ENCODE measurements at regions not wholly inside any gene's neighbourhood (a gene's known extent, or its start where the extent isn't known, plus 50 kb on each side); places are given as distances from the start of the nearest gene placed in this dataset.
"Not testable (repeated sequence)": the region's sequence is repeated elsewhere in the genome, so short reads cannot be mapped to it uniquely, and the experiment has no call there.

DNA sequence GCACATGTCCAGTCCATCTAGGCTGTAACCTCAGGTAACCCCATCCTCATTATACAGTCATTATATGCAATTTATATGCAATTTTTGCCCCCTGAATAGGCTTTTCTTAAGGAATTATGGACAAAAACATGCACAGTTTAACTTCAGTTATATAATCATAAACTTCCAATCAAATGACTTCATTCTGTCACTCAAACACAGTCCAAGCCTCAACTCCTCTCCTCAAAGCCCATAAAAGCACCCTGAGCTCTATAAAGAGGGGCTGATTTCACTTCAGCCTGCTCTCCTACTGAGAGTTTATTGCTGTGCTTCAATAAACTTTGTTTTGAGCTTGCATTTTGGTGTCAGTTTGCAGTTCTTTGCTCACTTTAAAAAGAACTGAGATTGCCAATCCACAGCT, 1805.5 kb downstream of the BRINP3 start:
- no peak for DNase-seq

DNA sequence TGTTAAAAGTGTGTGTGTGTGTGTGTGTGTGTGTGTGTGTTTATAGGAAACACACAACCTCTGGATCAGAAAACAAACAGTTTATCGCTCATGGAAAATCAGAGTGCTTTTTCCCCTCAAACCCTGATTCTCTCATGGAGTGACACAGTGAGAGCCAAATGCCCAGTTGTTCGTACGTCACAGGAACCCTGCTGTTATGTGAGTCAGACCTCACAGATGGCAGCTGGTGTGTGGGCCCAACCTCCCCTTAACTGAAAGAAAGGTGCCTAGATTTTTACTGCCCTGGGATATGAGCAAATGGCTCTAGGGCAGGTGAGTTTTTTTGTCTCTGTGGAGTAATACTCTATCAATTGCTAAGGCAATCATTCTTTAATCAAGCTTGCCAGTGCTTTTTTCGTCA, 1788.1 kb downstream of the BRINP3 start:
- DNase-seq = peak; percentile 35

DNA sequence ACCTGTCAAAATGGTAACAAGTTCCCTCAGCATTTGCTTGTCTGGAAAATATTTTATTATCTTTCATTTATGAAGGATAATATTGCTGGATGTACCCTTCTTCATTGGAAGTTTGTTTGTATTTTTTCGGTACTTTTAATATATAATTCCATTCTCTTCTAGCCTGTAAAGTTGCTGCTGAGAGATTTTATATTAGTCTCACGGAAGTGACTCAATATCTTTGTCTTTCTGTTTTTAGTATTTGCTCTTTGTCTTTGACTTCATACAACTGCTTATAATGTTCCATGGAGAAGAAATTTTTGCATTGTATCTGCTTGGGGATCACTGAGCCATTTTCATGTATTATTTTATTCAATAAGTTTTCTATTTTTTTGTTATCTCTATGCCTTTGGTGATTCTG, 1777.5 kb downstream of the BRINP3 start:
- no peak for DNase-seq

DNA sequence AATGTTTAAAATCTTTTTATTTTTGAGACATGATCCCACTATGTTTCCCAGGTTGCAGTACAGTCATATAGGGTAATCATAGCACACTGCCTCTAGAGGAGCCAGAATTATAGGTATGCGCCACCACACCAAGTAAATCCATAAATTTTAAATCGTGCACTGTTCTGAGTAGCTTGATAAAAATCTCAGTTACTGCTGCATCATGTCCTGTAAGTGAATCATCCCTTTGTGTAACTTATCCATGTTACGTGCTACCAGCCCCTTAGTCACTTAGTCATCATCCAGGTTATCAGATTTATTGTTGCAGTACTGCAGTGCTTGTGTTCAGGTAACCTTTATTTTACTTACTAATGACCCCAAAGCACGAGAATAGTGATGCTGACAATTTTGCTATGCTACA, 1770.9 kb downstream of the BRINP3 start:
- no peak for DNase-seq

DNA sequence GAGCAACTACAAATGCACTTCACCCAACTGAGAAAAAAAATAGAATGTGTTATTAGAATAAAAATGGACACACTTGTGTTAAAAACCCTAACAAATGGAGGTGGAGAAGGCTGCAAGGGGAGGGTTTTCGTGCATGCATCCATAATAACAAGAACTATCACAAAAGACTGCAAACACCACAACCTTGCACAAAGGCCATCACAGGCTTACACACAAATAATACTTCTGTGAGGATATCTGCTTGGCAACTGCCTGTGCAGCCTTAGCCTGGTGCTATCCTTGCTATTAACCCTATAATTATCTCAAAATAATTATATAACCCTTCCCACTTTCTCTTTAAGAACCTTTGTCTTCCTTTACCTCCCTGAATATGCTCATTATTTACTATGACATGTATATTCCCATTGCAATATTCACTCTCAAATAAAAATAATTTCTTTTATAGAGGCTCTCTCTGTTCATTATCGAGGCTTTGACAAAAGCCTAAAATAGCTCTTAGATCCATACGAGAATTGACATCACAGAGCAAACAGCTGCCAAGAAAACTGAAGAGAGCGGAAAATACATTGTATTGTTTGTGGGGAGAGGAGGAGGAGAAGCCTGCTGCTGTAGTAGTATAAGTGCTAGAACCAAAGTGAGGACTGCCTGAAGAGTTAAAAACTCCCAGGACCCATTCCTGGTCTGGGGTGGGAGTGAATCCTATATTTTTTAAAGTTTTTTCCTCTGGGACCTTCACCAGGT, 1768.7 kb downstream of the BRINP3 start:
- no peak for DNase-seq

DNA sequence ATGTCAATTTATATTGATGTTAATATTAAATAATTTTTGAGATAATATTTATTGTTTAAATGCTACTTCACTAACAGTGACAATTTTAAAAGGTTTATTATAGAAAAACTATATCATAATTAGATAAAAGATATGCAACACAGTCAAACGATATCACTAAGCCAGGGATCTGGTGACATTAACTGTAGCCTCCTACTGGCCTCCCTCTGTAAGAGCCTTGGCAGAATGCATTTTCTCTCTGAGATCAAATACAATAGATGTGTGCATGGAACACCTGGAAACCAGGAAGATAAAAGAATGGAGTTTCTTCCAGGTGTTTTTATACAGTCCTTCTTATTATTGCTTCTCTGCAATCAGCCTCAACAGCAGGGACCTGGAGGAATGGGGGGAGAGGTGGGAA, 1762.1 kb downstream of the BRINP3 start:
- no peak for DNase-seq

DNA sequence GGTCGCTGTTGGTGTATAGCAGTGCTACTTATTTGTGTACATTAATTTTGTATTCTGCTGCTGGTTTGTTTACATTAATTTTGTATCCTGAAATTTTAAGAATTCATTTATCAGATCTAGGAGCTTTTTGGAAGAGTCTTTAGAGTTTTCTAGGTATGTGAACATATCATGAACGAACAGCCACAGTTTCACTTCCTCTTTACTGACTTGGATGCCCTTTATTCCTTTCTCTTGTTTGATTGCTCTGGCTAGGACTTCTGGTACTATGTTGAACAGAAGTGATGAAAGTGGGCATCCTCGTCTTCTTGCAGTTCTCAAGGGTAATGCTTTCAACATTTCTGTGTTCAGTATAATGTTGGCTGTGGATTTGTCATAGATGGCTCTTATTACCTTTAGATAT, 1757.9 kb downstream of the BRINP3 start:
- no peak for DNase-seq

DNA sequence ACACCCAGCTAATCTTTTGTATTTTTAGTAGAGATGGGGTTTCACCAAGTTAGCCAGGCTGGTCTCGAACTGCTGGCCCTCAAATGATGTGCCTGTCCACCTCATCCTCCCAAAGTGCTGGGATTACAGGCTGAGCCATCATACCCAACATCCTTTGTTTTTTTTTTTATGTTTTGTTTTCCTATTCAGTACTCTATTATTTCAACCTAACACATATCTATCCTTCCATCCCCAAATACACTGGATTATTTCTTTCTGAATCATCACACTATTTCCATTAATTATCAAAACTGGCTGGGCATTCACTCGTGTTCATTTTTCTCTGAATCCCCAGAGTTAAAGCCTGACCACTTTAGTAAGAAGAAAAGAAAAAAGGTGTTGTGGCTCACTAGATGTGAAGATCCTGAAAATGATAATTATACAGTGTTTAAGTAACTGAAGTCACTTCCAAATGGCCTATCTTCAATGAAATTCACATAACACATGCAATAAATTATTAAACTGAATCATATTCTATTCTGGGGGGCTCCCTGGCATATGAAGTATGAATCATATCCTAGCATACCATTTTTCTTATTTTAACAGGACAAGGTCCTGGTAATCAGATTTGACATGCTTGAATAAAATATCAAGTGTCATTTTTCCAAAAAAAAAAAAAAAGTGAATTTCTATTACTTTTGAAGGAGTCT, 1754.2 kb downstream of the BRINP3 start:
- no peak for DNase-seq

DNA sequence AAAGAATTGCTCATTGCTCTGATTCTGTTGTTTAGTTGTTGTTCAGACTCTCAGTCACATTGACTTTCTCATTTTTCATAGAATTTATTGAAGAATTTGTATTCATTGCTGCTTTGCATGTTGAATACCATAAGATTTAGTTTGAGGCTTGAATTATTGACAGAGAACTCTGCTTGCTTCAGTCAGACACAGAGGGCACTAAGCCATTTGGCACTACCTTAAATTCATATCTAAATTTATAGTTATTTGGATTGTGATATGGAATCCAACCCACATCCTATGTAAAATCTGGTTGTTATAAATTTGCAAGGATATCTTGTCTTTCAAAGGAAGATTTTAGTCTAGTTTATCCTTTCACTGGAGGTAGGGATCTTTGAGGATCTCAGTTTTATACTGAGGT, 1748.6 kb downstream of the BRINP3 start:
- DNase-seq = no peak

DNA sequence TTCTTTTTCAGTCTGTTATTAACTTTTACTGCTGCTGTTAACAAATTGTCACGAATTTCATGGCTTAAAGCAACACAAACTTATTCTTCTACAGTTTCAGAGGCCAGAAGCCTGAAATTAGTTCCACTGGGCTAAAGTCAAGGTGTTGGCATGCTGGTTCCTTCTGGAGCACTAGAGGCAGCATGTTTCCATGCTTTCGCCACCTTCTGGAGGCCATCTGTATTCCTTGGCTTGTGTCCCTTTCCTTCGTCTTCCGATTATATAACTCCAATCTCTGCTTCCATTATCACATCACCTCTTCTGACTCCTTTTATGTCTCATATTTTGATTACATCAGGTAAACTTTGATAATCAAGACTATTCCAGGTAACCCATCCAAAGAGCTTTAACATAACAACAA, 1742.1 kb downstream of the BRINP3 start:
- DNase-seq = no peak

DNA sequence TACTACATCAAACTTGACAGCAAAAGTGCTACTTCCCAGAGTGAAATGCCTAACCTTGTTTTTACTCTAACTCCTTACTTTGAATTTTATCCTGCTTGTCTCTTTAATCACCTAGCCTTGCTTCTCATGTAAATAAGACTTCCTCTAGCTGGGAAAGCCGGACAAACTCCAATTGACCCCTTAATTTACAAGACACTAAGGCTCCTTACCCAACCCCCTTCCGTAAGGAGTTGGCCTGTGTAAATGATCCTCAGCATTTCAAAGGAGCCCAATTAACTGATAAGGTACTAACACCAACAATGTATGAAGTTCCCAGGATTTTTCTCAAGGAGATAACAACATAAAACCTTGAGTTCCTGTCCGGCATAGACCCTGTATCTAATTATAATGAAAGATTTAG, 1728.4 kb downstream of the BRINP3 start:
- not testable (repeated sequence) for DNase-seq

DNA sequence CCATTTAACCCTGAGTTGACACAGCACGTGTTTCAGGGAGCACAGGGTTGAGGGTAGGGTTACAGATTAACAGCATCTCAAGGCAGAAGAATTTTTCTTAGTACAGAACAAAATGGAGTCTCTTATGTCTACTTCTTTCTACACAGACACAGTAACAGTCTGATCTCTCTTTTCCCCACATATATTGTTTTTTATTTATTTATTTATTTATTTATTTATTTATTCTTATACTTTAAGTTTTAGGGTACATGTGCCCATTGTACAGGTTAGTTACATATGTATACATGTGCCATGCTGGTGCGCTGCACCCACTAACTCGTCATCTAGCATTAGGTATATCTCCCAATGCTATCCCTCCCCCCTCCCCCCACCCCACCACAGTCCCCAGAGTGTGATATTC, 1725.6 kb downstream of the BRINP3 start:
- not testable (repeated sequence) for DNase-seq

DNA sequence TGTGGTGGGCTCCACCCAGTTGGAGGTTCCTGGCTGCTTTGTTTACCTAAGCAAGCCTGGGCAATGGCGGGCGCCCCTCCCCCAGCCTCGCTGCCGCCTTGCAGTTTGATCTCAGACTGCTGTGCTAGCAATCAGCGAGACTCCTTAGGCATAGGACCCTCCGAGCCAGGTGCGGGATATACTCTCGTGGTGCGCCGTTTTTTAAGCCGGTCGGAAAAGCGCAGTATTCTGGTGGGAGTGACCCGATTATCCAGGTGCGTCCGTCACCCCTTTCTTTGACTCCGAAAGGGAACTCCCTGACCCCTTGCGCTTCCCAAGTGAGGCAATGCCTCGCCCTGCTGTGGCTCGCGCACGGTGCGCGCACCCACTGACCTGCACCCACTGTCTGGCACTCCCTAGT, 1719.9 kb downstream of the BRINP3 start:
- DNase-seq = not testable (repeated sequence)

DNA sequence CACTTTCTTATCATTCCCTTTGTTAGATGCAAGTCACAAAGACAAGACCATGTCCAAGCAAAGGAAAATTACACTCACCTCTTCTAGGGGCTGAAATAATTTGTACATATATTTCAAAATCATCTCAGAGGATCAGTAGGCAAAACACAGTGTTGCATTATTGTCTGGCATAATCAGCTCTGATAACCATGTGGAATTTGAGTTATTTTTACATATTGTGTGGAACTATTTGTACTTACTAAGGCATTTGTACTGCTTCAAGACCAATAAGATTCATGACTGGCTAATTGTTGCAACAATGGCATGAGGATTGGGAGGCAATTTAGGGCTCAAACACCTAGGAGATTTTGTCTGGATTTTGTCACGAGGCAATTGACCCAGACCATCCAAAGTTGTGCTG, 1716.4 kb downstream of the BRINP3 start:
- DNase-seq = no peak

DNA sequence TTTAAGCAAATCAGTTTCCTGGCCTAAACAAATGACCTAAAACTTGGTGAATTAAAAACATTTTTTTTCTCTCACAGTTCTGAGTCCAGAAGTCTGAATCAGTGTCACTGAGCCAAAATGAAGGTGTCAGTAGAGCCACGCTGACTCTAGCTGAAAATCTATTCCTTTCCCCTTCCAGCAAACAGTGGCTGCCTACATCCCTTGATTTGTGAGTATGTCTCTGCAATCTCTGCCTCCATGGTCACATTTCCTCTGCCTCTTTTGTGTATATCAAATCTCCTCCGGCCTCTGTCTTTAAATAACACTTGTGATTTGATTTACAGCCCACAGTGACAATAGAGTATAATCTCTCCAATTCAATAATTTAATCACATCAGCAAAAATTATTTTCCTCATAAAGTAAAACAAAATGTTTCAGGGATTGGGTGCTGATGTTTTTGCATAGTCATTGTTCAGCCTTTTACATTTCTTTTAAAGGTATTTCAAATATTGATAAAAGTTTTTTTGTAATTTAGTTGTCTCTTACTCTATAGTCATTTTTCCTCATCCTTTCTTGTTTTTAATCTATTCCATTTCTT, 1715.4 kb downstream of the BRINP3 start:
- no peak for DNase-seq

DNA sequence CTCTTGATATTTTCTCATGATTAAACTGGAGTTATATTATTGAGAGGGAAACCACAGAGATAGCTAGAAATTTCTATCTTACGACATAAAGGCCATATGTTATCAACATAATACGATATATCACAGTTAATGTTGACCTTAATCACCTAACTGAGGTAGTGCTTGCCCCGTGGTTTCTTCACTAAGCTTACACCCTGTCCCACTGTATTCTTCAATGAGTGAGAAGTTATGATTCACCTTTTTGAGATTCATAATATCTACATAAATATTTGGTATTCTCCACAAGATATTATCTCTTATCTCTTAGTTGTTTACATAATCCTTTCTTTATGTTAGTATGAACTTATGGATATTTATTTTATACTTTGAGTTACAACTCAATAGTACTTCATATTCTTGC, 1714.1 kb downstream of the BRINP3 start:
- no peak for DNase-seq

DNA sequence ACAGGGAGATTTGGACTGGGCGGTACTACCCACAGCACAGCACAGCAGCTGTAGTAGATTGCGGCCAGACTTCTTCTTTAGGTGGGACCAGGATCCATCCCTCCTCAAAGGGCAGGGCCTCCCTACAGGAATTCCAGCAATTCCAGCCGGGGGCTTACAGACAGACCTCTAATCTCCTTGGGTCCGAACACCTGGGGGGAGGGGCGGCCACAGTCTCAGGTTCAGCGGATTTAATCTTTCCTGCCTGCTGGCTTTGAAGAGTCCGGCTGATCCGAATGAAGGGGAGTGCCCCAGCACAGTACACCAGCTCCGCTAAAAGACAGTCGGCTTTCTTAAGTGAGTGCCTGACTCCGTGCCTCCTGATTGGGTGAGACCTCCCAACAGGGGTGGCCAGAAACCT, 1708.5 kb downstream of the BRINP3 start:
- no peak for DNase-seq

DNA sequence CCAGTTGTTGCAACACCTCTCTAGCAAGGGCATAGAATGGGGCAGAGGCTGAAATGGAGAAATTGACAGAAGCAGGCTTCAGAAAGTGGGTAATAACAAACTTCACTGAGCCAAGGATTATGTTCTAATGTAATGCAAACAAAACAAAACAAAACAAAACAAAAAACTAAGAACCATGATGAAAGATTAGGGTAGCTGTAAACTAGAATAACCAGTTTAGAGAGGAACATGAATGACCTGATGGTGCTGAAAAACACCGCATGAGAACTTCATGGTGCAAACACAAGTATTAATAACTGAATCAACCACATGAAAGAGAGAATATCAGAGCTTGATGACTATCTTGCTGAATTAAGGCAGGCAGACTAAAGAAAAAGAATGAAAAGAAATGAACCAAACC, 1707.7 kb downstream of the BRINP3 start:
- DNase-seq = no peak

DNA sequence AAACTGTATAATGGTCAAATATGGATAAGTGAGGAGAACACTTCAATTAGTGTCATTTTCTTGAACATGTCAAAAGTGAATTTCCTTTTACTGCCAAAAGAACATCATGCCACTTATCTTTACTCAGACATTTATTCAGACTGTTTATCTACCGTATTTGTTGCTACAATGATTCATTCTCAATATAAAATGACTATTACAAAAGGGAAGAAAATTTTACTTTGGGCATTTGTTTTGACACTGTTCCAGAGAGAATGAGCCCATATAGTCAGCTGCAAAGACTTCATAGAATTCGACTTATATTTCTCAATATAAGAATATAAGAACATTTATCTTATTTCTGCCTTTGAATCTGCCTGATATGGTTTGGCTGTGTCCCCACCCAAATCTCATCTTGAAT, 1699.1 kb downstream of the BRINP3 start:
- DNase-seq = no peak

DNA sequence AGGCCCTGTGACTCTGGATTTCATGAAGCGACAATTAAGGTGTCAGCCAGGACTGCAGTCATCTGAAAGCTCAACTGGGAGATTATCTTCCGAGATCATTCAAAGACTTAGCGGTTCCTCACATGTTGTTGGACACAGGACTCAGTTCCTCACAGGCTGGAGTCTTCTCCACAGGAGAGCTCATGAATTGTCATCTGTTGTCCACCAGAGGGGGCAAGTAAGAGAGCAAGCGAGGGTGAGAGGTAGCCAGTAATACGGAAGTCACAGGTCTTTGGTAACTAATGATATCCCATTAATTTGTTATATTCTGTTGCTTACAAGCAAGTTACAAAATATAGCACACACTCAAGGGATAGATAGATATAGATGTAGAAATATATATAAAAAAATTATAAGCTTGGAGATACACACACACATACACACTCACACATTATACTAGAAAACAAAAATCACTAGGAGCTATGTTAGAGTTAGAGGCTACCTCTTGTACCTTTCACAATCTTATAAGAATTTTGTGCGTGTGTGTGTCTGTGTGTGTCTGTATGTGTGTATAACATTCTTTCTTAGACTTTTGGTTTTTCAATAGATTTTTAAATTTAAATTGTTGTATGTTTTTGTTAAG, 1695.3 kb downstream of the BRINP3 start:
- DNase-seq = no peak

DNA sequence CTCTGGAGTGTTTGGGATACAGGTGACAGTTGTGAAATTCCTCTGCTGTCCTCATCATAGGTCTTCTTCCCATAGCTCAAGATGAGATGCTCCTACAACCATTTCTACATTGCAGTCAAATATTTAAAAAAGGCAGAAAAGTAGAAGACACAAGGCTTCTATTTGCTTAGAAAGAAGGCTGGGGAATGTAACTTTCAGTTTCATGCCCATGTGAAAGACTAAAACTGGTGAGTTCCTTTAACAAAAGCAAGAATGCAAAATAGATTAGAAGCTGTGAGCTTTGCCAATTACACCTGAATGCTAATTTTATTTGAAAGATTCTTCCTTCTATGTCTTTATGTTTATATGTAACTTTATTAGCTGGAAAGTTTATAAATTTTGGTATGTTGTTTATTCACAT, 1682.7 kb downstream of the BRINP3 start:
- DNase-seq = no peak

DNA sequence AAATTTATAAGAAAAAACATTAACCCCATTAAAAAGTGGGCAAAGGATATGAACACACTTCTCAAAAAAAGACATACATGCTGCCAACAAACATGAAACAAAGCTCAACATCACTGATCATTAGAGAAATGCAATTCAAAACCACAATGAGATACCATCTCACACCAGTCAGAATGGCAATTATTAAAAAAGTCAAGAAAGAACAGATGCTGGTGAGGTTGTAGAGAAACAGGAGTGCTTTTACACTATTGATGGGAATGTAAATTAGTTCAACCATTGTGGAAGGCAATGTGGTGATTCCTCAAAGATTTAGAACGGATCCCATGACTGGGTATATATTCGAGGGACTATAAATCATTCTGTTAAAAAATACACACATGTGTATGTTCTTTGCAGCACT, 1665.5 kb downstream of the BRINP3 start:
- DNase-seq = not testable (repeated sequence)

DNA sequence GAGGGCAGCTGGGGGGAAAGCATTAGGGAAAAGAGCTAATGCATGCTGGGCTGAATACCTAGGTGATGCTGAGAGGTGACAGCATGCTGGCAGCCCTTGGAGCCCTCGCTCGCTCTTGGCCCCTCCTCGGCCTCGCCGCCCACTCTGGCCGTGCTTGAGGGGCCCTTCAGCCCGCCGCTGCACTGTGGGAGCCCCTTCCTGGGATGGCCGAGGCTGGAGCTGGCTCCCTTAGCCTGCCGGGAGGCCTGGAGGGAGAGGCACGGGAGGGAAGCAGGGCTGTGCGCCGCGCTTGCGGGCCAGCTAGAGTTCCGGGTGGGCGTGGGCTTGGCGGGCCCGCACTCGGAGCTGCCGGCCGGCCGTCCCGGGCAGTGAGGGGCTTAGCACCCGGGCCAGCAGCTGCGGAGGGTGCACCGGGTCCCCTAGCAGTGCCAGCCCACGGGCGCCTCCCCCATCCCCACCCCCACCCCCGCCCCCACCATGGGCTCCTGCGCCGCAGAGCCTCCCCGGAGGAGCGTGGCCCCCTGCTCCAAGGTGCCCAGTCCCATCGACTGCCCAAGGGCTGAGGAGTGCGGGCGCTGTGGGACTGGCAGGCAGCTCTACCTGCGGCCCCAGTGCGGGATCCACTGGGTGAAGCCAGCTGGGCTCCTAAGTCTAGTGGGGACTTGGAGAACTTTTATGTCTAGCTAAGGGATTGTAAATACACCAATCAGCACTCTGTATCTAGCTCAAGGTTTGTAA, 1664.7 kb downstream of the BRINP3 start:
- DNase-seq = not testable (repeated sequence)
